DND-41 (cell line): ENCODE measurements at regions not wholly inside any gene's neighbourhood (a gene's known extent, or its start where the extent isn't known, plus 50 kb on each side); places are given as distances from the start of the nearest gene placed in this dataset.

Experiments
- ATAC-seq: fragments of 200-7000 bp; cut with Tn5 transposase; 3 replicates; pipeline ENCODE4 v1.9.1; 2021; ENCODE audit warnings: low read depth; ENCODE audit not compliant: insufficient read depth
- DNase-seq: peaks from one replicate; pipeline ENCODE4 v3.0.0-alpha.2; 2020
- H2AFZ ChIP-seq: 2 replicates; pipeline ENCODE4 v1.6.0; 2012; ENCODE audit warnings: low read depth, low read length
- H3K27ac ChIP-seq: 2 replicates; pipeline ENCODE4 v1.5.1; 2012; ENCODE audit warnings: low read length, inconsistent platforms
- H3K27me3 ChIP-seq: fragments of 200-600 bp; sonication (generic); 2 replicates; pipeline ENCODE4 v1.6.0; 2012; ENCODE audit warnings: low read length, mild to moderate bottlenecking, inconsistent platforms; ENCODE audit not compliant: insufficient read depth, poor library complexity
- H3K36me3 ChIP-seq: 2 replicates; pipeline ENCODE4 v1.5.1; 2012; ENCODE audit warnings: low read length, inconsistent platforms; ENCODE audit not compliant: insufficient read depth
- H3K4me1 ChIP-seq: 2 replicates; pipeline ENCODE4 v1.5.1; 2012; ENCODE audit warnings: mild to moderate bottlenecking, low read length; ENCODE audit not compliant: insufficient read depth
- H3K4me2 ChIP-seq: 2 replicates; pipeline ENCODE4 v1.6.0; 2012; ENCODE audit warnings: mild to moderate bottlenecking, moderate library complexity, low read length, inconsistent platforms; ENCODE audit not compliant: insufficient read depth
- H3K4me3 ChIP-seq, 2 experiments: fragments of 200-600 bp in 1 of 2; shearing (Covaris generic) in 1 of 2; 2 replicates each; pipeline ENCODE4 v1.5.1; 2012 to 2016; ENCODE audit warnings: inconsistent platforms in 2 of 2, low read length in 2 of 2, mild to moderate bottlenecking in 2 of 2, low read depth in 1 of 2, moderate library complexity in 1 of 2
- H3K79me2 ChIP-seq: 2 replicates; pipeline ENCODE4 v1.6.0; 2012; ENCODE audit warnings: low read length, inconsistent platforms; ENCODE audit not compliant: insufficient read depth
- H3K9ac ChIP-seq: 2 replicates; pipeline ENCODE4 v1.6.0; 2012; ENCODE audit warnings: low read depth, mild to moderate bottlenecking, inconsistent platforms, low read length, moderate library complexity
- H3K9me3 ChIP-seq: 2 replicates; pipeline ENCODE4 v1.5.1; 2012; ENCODE audit warnings: low read length, moderate library complexity, mild to moderate bottlenecking, inconsistent platforms; ENCODE audit not compliant: insufficient read depth, severe bottlenecking
- H4K20me1 ChIP-seq: 2 replicates; pipeline ENCODE4 v1.6.0; 2012; ENCODE audit warnings: low read length; ENCODE audit not compliant: insufficient read depth
- CTCF ChIP-seq: IDR thresholded peaks from 2 replicates; pipeline ENCODE4 v1.5.1; 2012; ENCODE audit warnings: borderline replicate concordance, low read length, moderate library complexity, mild to moderate bottlenecking; ENCODE audit not compliant: poor library complexity, severe bottlenecking; ENCODE audit errors: extremely low read depth
- EZH2 ChIP-seq: IDR thresholded peaks from 3 replicates; pipeline ENCODE4 v1.6.1; 2012; ENCODE audit warnings: borderline replicate concordance, low read depth, mild to moderate bottlenecking, moderate library complexity, low read length, inconsistent platforms; ENCODE audit not compliant: severe bottlenecking

- Histone ChIP-seq H3K4me1 (no peaks in the 10 kb centered on the region), H3K27me3 (peaks cover 10% of the 10 kb centered on the region), H3K4me3 (no peak overlapping the region), H3K4me2 (no peak overlapping the region), H3K9me3 (no peaks in the 10 kb centered on the region), H4K20me1 (no peaks in the 10 kb centered on the region), H3K79me2 (no peaks in the 10 kb centered on the region), H3K9ac (no peak overlapping the region), H2AFZ (no peak overlapping the region), H3K27ac (no peak overlapping the region), H3K36me3 (no peaks in the 10 kb centered on the region)
- no peak for ATAC-seq
- no peak for TF ChIP-seq EZH2
- no peak for TF ChIP-seq CTCF
- no peak for DNase-seq
Measured at GRCh38 chr3:72530426-72530825, 317.8 kb downstream of the SHQ1 start.

GRCh38 chr3:72529081-72529480, 319.2 kb downstream of the SHQ1 start:
- TF ChIP-seq CTCF (no peak), EZH2 (no peak)
- no peak overlapping the region for H3K9ac ChIP-seq
- no peaks in the 10 kb centered on the region for H3K9me3 ChIP-seq
- H3K27ac ChIP-seq, result no peak overlapping the region
- no peaks in the 10 kb centered on the region for H3K36me3 ChIP-seq
- no peaks in the 10 kb centered on the region for H3K4me1 ChIP-seq
- H4K20me1 ChIP-seq, result no peaks in the 10 kb centered on the region
- no peak overlapping the region for H3K4me3 ChIP-seq
- H3K27me3 ChIP-seq, result peaks cover 10% of the 10 kb centered on the region
- no peak overlapping the region for H3K4me2 ChIP-seq
- DNase-seq, result no peak
- no peak for ATAC-seq
- no peak overlapping the region for H2AFZ ChIP-seq
- H3K79me2 ChIP-seq, result no peaks in the 10 kb centered on the region

GRCh38 chr3:72523429-72524151, 324.7 kb downstream of the SHQ1 start:
- Histone ChIP-seq H4K20me1 (no peaks in the 10 kb centered on the region), H3K4me3 (no peak overlapping the region), H3K9ac (no peak overlapping the region), H3K4me2 (no peak overlapping the region), H3K27ac (no peak overlapping the region), H3K4me1 (no peaks in the 10 kb centered on the region), H3K36me3 (no peaks in the 10 kb centered on the region), H2AFZ (no peak overlapping the region; the same call in 1 of the 2 replicates), H3K9me3 (no peaks in the 10 kb centered on the region), H3K79me2 (no peaks in the 10 kb centered on the region), H3K27me3 (peaks cover under 1% of the 10 kb centered on the region)
- ATAC-seq, result no peak
- no peak for DNase-seq
- TF ChIP-seq EZH2 (no peak), CTCF (no peak)
